Fibroblast of mammary gland (primary cell): ENCODE measurements at regions not wholly inside any gene's neighbourhood (a gene's known extent, or its start where the extent isn't known, plus 50 kb on each side); places are given as distances from the start of the nearest gene placed in this dataset.
"Not testable (repeated sequence)": the region's sequence is repeated elsewhere in the genome, so short reads cannot be mapped to it uniquely, and the experiment has no call there.

Source experiments
- DNase-seq: peaks from one replicate; pipeline ENCODE4 v3.0.0-alpha.2; 2010; ENCODE audit warnings: low read depth
- H3K4me3 ChIP-seq: 2 replicates; pipeline ENCODE4 v1.5.1; 2011; ENCODE audit warnings: low read depth, mild to moderate bottlenecking, low read length, moderate library complexity; ENCODE audit not compliant: control insufficient read depth
- TF ChIP-seq, protein P1 (sequence below): conservative IDR thresholded peaks from 2 replicates; pipeline ENCODE4 v1.5.1; 2011; ENCODE audit warnings: low read depth, low read length, inconsistent platforms; ENCODE audit not compliant: control insufficient read depth, insufficient read depth

DNA sequence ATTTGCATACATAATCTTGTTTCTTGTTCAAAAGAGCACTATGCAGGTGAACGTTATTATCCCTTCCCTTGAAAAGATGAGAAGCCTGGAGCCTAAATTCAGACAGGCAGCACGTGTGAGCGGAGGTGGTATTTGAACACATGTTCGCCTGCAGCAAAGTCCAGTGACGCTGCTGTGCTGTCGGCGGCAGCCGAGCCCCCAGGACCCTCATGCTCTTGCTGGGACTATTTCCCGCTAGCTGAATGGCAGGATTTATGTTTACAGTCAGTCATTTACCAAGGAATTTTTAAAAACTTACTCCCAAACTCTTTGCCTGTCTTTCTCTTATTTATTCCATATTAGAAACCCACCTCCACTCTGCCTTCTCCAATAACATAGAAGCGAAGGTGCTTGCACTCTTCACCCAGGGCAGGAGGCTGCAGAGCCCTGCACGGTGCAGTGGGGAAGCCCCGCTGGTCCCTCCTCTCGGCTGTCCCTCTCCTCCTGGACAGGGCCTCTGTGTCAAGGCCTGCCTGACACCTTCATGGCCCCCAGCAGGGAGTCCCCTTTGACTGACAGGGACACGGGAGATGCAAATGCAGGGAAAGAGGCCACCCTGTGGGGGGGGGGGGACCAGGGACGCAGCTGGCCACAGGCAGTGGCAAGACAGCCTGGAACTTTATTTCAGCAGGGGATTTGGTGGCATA is 528.5 kb upstream of the B3GAT1 start:
- H3K4me3 ChIP-seq, result no peak overlapping the region
- TF ChIP-seq, protein P1, sequence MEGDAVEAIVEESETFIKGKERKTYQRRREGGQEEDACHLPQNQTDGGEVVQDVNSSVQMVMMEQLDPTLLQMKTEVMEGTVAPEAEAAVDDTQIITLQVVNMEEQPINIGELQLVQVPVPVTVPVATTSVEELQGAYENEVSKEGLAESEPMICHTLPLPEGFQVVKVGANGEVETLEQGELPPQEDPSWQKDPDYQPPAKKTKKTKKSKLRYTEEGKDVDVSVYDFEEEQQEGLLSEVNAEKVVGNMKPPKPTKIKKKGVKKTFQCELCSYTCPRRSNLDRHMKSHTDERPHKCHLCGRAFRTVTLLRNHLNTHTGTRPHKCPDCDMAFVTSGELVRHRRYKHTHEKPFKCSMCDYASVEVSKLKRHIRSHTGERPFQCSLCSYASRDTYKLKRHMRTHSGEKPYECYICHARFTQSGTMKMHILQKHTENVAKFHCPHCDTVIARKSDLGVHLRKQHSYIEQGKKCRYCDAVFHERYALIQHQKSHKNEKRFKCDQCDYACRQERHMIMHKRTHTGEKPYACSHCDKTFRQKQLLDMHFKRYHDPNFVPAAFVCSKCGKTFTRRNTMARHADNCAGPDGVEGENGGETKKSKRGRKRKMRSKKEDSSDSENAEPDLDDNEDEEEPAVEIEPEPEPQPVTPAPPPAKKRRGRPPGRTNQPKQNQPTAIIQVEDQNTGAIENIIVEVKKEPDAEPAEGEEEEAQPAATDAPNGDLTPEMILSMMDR, result no peak
- DNase-seq, result no peak

DNA sequence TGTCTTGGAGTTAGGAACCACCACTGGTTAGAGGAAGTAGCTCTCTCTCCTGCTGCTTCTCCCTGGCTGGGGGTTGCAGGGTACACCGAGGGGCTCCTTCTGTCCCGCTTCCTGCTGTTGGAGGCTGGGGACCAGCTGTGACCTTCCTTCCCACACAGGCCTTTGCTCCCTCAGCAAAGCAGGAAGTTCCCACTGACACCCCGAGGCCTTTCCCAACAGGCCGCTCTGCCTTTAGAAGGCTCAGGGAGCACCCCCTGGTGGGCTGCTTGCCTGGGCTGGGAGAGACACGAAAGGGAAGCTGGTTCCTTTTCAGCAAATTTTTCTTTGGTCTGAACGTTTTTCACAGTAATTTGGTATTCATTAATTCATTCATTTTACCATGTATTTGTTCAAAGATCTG is 527.9 kb upstream of the B3GAT1 start:
- no peak overlapping the region for H3K4me3 ChIP-seq
- TF ChIP-seq, protein P1, result no peak
- no peak for DNase-seq

DNA sequence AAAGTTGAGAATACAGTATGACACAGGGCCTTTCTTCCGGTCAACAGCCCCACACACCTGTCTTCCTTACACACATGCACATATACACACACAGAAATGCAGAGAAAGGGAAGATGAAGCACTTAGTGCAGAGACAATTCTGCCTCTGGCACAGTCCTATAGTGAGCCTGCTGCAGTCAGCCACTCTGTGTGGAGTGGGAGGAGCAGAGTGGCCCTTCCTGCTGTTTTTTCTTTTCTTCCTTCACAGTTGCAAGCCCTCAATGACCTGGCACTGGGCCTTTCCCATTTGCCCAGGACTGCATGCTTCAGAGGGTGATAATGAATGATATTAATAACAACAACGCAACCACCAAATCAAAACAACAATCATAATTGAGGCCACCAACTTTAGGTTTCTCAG is 527.0 kb upstream of the B3GAT1 start:
- TF ChIP-seq, protein P1, result no peak
- H3K4me3 ChIP-seq, result no peak overlapping the region
- no peak for DNase-seq

DNA sequence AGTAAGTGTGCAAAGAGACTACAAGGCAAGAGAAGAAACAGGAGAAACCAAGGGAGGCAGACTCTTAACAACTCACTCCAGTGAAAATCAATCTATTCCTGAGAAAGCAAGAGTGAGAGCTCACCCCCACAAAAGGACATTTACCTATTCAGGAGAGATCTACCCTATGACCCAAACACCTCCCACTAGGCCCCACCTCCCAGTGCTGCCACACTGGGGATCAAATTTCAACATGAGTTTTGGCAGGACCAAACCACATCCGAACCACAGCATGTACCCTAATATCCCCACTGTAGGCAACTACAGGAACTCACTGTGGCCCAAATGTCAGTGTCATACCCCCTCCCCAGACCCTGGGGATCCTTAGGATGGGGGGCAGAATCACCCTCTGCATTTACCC is 526.2 kb upstream of the B3GAT1 start:
- no peak overlapping the region for H3K4me3 ChIP-seq
- TF ChIP-seq, protein P1, result no peak

DNA sequence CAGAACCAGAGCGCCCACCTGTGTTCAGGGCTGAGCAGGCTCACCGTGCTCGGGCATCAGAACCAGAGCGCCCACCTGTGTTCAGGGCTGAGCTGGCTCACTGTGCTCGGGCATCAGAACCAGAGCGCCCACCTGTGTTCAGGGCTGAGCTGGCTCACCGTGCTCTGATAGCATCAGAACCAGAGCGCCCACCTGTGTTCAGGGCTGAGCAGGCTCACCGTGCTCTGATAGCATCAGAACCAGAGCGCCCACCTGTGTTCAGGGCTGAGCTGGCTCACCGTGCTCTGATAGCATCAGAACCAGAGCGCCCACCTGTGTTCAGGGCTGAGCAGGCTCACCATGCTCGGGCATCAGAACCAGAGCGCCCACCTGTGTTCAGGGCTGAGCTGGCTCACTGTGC is 525.2 kb upstream of the B3GAT1 start:
- DNase-seq, H3K4me3 ChIP-seq: not testable (repeated sequence)

More for the DNA sequence above, 526.2 kb upstream of the B3GAT1 start:
- DNase-seq, result no peak

DNA sequence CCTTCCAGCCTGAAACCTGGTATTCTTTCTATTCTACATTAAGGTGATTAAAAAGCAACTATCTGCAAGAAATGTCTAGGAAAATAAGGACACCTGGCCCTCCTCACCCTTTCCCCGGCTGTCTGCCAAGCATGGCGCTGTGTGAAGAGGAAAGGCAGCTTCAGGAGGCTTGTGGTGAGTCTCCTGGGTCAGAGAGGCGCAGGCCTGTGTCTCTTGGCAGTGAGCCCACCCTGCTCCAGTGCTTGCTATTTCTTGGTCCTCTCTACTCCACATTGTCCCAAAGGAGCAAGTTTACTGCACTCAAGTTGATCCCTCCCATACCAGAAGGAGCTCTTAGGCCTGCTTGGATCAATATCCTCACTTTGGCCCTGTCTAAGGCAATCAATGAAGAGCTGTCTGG is 520.7 kb upstream of the B3GAT1 start:
- no peak overlapping the region for H3K4me3 ChIP-seq
- TF ChIP-seq, protein P1, result no peak
- no peak for DNase-seq

DNA sequence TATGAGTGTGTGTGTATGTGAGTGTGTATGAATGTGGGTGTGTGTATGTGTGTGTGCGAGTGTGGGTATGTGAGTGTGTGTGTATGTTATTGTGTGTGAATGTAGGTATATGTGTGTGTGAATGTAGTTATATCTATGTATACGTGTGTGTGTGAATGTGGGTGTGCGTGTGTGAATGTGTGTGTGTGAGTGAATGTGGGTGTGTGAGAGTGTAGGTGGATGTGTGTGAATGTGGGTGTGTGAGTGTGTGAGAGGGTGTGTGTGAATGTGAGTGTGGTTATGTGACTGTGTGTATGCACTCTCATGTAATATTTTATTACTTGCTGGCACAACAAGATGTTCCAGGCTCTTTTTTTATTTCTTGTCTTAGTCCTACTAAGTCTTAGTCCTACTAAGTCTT is 513.4 kb upstream of the B3GAT1 start:
- no peak for DNase-seq
- no peak overlapping the region for H3K4me3 ChIP-seq
- TF ChIP-seq, protein P1, result no peak
